HG02943 (cell line): ENCODE measurements at regions not wholly inside any gene's neighbourhood (a gene's known extent, or its start where the extent isn't known, plus 50 kb on each side); places are given as distances from the start of the nearest gene placed in this dataset.

Source experiments
- ATAC-seq: cut with Tn5 transposase; IDR thresholded peaks from one replicate; pipeline ENCODE4 v1.9.1; 2021; ENCODE audit warnings: mild to moderate bottlenecking, low read depth, moderate library complexity; ENCODE audit not compliant: unreplicated experiment

DNA sequence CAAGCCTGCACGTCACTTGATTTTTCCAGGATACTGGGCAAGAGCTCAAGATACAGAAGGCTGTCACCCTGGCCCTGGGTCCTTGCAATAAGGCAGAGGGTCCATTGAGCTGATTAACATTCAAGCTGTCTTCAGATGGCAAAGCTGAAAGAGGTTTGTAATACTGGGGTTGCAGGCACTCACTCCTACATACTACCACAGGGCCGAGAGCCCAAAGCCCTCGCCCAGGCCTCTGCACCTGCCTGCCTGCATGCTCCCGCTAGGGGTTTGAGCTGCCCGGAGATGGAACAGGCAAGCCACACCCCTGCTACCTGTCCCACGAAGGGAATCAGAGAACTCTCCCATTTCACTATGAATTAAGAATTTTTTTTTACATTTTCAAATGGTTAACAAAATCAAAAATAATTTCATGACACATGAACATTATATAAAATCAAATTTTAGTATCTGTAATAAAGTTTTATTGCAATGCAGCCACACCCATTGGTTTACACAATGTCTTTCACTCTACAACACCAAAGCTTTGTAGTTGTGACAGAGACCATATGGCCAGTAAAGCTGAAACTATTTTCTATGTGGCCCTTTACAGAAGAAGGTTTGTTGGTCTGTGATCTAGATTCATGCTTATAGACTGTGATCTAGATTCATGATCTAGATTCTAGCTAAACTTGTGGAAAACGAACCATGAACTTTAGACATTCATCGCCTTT lies 530.4 kb upstream of the IGFBP7 start:
- ATAC-seq: no peak

DNA sequence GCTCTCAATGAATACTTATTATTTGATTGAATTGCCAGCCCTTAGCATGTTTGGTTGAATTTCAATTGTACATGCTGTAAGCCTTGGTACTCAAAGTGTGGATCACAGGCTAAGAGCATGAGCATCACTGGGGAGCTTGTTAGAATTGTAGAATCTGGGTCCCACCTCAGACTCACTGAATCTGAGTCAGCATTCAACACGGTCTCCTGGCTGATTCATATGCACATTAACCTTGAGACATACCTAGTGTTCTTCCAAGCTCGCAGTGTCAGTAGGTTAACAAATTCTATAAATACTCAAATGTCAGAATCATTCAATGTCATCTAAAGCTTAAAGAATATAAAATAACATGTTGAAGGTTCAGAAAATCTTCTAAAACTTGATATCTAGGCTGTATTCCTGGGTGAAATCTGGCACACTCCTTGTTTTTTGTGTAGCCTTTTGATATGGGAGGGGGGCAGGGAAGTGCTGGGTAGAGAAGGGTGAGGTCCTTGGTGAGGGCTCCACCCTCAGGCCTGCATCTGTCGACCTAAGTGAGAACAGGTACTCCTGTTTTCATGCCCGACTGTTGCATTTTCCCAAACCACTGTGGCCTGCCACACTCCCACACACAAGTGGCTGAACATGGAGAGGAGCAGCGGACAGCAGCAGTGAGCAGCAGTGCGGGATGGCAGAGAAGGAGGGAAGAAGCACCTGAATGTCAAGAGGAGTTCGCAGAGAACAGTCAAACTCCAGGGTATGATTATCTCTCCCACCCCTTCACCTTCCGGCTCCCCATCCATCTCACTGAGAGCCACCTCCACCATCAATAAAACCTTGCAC lies 529.6 kb upstream of the IGFBP7 start:
- ATAC-seq: no peak

DNA sequence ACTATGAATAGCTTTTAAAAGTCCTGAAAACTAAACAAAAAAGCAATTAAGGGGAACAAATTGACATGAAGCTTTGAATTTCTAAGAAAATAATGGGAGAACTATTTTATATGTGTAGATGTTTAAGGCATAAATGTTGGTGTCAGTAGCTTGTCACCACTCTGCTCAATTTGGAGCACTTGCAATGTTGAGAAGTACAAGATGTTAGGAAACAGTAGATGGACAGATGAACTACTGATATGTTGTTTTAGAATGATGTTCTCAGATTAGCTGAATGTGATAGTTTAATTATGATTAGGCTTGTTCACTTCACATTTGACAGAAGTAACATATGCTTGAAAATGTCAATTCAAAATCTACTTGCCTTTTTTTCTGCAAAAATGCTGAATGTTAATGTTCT lies 525.7 kb upstream of the IGFBP7 start:
- no peak for ATAC-seq

DNA sequence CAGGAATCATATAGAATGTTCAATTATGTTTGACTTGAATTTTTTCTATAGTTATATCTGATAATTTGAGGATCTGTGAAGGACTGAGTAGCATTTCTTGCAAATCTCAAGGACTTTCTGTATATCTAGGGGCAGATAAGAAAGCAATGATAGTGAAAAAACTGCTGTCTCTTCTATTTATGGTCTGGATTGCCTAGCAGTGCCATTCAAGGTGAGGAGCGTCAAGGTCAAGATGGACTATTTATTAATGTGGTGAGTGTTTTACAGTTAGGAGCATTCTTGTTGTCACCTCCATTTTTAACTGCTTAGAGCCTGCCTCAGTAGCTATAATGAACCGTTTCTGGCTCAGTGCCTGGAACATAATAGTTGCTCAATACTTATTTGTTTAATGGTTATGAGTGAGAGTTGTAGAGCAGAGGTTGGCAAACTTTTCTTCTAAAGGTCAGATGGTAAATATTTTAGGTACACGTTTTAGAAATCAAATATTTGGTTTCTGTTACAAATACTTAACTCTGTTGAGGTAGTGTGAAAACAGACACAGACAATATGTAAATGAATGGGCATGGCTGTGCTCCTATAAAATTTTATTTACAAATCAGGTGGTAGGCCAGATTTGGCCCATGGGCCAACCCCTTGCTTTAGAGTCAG lies 523.2 kb upstream of the IGFBP7 start:
- ATAC-seq: no peak

DNA sequence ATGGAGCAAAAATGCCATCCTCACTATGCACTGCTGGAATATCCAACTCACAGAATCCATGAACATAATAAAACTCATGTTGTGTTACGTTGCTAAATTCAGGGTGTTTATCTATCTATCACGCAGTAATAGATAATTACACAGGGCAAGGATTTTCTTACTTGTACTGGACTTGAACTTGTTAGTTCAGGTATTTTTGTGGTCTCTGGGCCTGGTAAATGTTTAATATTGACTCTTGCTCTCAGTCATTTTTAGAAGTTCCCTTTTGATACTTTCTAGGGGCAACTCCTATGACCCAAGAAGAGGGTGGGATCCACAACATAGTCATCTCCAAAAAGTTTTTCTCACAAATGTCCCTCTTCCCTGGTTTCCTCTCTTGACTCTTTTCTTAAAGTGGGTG lies 522.4 kb upstream of the IGFBP7 start:
- ATAC-seq: no peak

DNA sequence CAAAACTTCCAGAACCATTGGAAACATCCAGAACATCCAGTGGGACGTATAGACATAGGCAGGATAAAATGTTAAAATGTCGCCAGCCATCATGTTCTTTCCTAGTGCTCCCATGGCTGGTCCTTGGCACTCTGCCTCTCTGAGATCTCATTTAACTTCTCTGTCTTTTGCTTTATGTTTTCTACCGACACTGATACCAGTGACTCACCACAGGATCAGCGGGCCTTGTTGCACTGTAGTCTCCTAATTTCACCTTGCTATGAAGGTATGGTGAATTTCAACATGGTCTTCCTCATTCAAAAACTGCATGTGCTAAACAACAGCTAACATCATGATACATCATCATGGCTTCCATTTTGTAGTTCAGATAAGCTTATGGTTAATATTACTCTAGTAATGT lies 521.0 kb upstream of the IGFBP7 start:
- ATAC-seq: no peak

DNA sequence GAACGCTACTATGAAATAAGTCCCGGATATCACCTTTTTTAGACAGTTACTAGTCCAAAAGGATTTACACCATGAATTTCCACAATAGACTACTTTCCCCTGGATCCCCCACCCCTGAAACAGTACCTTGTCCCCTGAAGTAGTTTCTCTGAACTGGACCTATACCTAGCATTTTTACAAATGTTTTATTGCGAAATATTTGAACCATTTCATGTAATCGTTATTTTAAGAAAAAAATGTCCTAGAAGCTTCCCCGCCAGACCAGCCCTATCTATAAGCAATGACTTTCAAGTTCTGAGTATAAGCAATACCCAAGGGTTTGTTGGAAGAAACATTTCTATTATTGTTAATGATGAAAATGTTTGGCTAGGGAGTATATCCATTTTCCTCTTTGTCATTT lies 517.8 kb upstream of the IGFBP7 start:
- no peak for ATAC-seq

DNA sequence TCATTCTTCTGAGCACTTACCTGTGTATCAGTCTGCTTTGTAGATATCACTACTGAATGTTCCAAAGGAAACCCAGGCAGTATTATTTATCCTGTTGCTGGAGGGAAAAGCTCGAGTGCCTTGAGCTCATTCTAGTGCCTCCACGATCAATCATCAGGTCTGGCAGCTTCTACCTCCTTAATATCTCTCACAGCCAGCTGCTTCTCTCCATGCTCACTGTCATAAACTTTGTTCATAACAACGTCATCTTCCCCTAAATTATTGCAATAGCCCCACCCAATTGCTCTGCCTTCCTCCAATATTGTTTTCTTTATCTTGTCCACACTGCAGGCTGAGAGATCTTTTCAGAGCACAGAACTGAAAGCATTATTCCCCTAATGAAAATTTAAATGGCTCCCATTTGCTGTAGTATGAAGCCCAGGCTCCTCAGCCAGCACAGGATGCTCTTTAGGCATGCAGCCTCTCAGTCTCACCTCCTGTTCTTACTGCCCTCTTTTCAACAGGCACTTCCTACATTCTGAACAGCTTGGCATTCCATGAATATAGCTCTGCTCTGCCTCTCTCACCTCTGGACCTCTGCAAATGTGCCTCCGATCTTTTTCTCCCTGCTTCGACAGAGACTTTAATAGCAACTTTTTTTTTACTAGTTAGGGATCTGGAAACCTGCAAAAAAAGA lies 504.2 kb upstream of the IGFBP7 start:
- no peak for ATAC-seq

DNA sequence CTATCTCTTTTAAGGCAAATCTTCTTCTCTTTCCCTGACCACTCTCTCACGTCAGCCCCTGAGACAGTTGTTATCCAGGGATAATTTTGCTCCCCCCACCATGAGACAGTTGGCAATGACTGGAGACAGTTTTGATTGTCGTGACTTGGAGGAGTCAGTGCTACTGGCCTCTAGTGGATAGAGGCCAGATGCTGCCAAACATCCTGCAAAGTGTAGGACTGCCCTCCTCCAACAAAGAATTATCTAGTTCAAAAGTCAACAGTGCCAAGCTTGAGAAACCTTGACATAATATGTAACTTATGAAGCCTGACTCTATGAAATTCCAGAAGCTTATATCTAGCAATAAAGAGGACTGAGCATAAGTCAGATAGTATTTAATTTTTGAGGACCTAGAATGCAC lies 502.1 kb upstream of the IGFBP7 start:
- ATAC-seq: no peak

DNA sequence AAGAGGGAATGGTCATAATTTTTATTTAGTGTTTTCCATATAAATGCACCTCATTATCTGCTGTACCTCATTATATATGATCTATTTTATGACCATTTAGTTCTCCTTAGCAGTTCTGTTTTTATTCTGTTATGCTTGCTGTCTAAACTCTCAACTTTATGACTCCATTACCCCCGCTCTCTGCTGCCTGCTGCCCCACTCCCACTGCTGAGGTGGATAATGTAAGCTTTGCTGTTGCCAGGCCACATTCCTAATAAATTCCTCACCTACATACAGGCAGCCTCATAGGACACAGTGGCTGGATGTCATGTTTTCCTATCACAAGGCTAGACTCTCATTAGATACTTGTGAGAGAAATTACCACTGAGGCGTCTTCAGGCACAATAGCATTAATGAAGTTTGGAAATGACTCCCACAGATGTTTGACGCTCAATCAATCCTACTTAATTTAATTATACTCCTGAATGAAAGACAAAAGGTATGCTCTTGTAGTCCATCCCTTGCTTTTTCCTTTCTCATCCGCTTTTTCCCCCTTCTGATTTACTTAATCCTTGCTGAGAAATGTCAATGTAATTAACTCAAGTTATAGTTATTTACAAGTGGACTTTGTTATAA lies 497.5 kb upstream of the IGFBP7 start:
- ATAC-seq: no peak

DNA sequence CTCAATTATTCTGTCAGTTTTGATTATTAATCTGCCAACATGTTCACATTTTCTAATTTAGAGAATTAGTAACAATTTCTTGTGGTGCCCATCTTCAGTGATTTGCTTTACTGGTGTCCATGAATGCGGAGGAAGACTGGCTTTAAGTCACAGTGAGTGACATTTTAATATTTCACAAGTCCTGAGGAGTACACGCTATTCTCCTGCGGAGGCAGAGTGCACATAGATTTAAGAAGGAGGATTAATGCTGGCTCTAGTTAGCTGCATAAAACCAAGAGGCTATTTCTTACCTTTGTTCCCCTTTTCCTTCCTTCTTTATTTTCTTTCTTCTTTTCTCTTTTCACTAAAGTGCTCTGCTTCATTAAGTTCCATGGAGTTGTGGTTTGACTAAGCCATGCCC lies 495.2 kb upstream of the IGFBP7 start:
- ATAC-seq: no peak

DNA sequence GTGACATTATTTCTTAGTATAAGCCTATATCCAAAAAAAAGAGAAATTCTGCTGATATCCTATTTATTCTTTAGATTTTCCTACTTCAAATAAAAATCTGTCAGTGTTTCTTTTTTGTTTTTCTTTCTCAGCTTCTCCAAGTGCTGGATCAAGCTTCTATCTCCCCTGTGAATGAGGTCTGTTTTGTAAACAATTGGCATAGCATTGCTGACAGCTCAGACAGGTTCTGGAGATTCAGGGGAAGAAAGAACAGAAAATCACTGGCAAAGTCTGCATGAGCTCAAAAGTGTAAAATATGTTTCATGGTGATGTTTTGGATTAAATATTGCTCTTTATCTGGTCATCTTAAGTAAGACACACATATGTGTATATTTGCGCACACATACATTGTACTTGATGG lies 492.0 kb upstream of the IGFBP7 start:
- no peak for ATAC-seq

DNA sequence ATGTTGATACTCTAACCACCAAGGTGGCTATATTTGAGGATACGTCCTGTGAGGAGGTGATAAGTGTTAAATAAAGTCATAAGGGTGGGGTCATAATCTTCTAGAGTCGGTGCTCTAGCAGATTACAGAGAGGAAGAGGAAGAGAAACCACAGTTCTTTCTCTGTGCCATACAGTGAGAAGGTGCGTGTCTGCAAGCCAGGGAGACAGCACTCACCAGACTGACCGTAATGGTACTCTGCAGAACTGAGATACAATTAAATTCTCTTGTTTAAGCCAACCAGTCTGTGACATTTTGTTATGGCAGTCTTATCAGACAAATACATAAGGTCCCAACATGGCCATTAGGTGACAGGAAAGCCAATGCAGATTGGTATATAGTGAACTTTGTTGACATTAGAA lies 480.9 kb upstream of the IGFBP7 start:
- no peak for ATAC-seq

DNA sequence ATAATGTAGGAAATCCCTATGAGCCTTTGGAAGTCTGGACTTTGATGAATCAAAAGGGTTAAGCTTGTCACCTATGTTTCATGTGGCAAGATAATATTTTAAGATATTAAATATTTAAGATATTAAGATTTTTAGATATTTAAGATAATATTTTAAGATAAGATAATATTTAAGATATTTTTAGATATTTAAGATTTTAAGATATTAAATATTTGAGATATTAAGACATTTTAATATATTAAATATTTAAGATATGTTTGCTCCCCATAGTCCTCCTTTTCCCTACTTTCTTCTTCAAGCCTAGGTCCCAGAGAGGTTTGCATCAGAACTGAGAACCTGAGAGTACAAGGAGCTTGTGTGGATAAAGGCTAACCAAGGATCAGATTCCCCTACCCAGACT lies 478.4 kb upstream of the IGFBP7 start:
- no peak for ATAC-seq

DNA sequence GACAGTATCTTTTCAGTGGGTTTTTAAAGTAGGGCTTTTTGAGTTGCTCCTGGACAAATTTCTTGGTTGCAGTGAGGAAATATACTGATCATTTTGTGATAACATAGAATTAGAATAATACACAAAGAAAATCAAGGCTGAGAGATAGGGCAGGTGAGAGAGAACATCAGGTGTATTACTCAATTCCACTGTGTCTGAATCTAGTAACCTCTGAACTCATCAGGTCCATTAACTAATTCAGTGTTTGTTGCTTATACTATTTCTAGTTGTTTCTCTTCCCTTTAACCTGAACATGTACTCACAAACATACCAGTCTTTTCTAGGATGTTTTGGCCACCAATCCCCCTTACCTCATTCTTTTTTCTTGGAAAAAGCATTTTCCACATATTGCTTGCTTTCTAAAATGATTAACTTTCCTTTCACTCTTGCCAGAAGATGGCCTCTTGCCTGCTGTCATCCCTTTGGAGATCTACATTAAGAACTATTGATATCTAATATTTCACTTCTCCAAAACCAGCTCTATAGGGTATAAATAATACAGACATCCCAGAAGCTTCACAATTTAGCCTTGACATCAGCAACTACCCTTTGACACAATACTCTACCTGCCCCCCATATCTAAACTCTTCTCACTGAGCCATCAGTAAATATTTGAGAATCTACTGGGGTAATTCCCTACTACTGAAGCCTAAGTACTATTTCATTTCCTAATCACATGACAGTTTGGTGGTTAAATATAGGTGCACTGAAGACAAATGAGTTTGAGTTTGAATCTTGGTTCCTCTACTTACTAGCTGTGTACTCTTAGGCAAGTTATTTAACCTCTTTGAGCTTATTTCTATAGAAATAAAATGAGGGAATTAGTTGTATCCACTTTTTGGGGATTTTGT lies 470.8 kb upstream of the IGFBP7 start:
- ATAC-seq: no peak

DNA sequence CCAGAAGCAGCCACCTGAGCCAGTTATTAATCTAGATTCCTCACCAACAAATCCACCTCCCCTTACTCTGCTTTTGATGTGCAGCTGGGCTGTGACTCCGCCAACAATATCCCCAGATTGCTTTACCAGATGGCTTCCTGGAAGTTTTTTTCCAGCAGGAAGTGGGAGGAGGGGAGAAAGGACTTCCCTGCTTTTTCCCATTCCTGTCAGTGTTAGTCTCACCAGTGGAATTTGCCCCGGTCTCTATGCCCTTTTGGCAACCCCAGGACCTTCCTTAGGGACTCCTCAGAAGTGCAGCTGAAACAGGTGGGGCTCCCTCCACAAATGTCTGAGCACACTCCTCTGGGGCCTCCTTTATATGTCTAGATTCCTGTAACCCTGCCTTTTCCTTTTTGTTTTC lies 465.2 kb upstream of the IGFBP7 start:
- no peak for ATAC-seq

DNA sequence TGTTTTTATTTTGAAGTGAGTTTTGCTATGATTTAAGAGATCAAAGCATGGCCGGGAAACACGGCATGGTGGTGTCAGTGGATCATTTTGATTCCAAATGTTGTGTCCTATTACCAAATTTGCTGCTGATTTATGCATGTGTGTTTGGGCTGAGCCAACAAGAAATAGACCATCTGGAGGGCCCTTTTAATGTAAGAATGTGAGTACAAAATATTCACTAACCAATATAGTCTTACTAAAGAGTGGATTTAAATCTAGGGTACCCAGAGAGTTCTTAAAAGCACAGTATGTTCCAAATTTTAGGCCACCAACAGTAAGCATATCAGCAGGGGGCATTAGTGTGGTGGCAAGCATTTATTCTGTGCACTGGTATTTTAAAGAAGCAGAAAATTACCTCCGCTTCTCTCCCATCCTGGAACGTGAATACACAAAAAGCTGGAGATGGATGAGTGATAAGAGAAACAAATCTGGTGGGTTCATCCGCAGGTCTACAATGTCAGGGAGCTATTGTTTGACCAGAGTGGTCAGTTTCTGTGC lies 444.4 kb upstream of the IGFBP7 start:
- no peak for ATAC-seq

DNA sequence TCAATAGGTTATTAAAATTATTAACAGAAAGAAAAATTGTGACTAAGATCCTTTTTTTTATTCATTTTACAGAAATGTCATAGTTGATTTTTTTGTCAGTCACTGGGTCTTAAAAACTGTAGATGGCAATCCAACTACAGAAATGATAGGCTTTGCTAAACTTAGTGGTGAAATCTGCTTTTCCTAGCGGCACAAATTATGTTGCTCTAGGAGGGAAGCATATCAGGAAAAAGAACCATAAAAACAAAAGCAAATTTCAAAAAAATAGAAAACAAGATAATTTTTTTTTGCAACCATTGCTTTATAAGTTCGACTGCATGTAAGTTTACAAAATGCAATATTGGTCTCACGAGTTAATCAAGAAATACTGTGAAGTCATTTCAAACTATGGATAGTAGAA lies 443.5 kb upstream of the IGFBP7 start:
- no peak for ATAC-seq

DNA sequence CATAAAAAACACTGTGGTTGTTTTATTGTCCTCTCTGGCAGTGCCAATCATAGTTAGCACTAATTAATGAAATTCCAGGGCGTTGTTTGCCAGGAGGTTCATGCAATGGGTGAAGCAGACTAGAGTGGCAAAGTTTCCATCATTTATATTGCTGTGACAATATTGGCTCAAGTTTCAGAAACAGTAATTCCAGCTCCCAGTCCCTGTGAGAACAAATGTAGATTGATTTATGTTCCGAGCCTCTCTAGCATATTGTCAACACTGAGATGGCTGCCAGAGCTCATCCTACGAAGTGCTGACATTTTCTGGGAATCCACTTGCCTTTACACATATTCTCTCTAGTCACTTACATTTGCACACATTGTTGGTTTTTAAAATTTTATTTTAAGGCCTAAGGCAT lies 440.0 kb upstream of the IGFBP7 start:
- ATAC-seq: no peak

DNA sequence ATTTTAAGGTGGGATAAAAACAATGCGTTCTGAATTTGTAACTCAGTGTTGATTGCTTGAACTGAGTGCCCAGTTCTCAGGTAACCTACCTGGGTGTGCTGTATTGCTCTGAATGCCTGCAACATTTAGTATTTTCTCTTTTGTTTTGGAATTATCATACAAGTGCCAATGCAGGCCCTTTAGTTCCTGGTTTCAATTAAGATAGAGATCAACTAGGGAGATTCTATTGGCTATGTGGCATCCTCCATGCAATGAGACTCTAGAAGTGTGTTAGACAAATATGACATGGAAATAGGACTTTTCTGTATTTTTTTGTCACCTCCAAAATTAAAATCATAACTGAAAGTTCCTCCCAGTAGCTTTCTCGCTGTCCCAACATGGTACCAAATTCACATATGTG lies 438.7 kb upstream of the IGFBP7 start:
- no peak for ATAC-seq
